Colonic mucosa (tissue), 4 donors: ENCODE measurements at regions not wholly inside any gene's neighbourhood (a gene's known extent, or its start where the extent isn't known, plus 50 kb on each side); places are given as distances from the start of the nearest gene placed in this dataset.

Experiments
- DNase-seq: peaks from one replicate; pipeline ENCODE4 v3.0.0-alpha.2; 2020
- H3K27ac ChIP-seq: fragments of 200-600 bp; one replicate; pipeline ENCODE4 v1.8.0; 2021
- H3K27me3 ChIP-seq: fragments of 200-600 bp; one replicate; pipeline ENCODE4 v1.8.0; 2021
- H3K36me3 ChIP-seq: fragments of 200-600 bp; one replicate; pipeline ENCODE4 v1.8.0; 2021
- H3K4me1 ChIP-seq: fragments of 200-600 bp; one replicate; pipeline ENCODE4 v1.8.0; 2021; ENCODE audit warnings: mild to moderate bottlenecking
- H3K4me3 ChIP-seq: fragments of 200-600 bp; one replicate; pipeline ENCODE4 v1.8.0; 2021
- H3K9ac ChIP-seq, 2 donors: one replicate each; pipeline ENCODE4 v1.7.0; 2013; ENCODE audit warnings: control low read depth in 2 of 2, low read depth in 2 of 2, low read length in 2 of 2
- H3K9me3 ChIP-seq: fragments of 200-600 bp; one replicate; pipeline ENCODE4 v1.8.0; 2021
- CTCF ChIP-seq: fragments of 200-600 bp; IDR thresholded peaks from one replicate; pipeline ENCODE4 v1.8.0; 2022; ENCODE audit warnings: antibody characterized with exemption, mild to moderate bottlenecking
- intact Hi-C: fragments of 100-400 bp; cut with DNase I; formaldehyde crosslinking; loops from one replicate; pipeline ENCODE4 v1.14.1; 2022
- donor health status: healthy.
- donor health status: DM: no; HTN: no; CAD: no.
- donor health status: DM: no; HTN: no; CAD: no.

- no peak for TF ChIP-seq CTCF
- intact Hi-C loops = no loop called here
- DNase-seq = no peak
- Histone ChIP-seq H3K36me3 (no peaks in the 10 kb centered on the region), H3K9me3 (no peaks in the 10 kb centered on the region), H3K27ac (no peak overlapping the region), H3K4me1 (no peaks in the 10 kb centered on the region), H3K27me3 (no peaks in the 10 kb centered on the region), H3K4me3 (no peak overlapping the region), H3K9ac (no peak overlapping the region)
Observed at GRCh38 chr6:164109770-164110140, 695.2 kb downstream of the QKI start.

GRCh38 chr6:164108869-164109769, 694.6 kb downstream of the QKI start:
- no peak for DNase-seq
- Histone ChIP-seq H3K9me3 (no peaks in the 10 kb centered on the region), H3K4me3 (no peak overlapping the region), H3K9ac (no peak overlapping the region), H3K27me3 (no peaks in the 10 kb centered on the region), H3K27ac (no peak overlapping the region), H3K36me3 (no peaks in the 10 kb centered on the region), H3K4me1 (no peaks in the 10 kb centered on the region)
- TF ChIP-seq CTCF = no peak
- intact Hi-C loops = no loop called here

- no peak overlapping the region for H3K9ac ChIP-seq
- H3K36me3 ChIP-seq = no peaks in the 10 kb centered on the region
- H3K4me1 ChIP-seq = no peaks in the 10 kb centered on the region
- no peak overlapping the region for H3K27ac ChIP-seq
- H3K27me3 ChIP-seq = no peaks in the 10 kb centered on the region
- DNase-seq = no peak
- intact Hi-C loops = no loop called here
- no peak overlapping the region for H3K4me3 ChIP-seq
- no peaks in the 10 kb centered on the region for H3K9me3 ChIP-seq
- TF ChIP-seq CTCF = no peak
Observed at GRCh38 chr6:164108092-164108491, 693.6 kb downstream of the QKI start.

- no peak overlapping the region for H3K9ac ChIP-seq
- H3K36me3 ChIP-seq = no peaks in the 10 kb centered on the region
- DNase-seq = no peak
- H3K27me3 ChIP-seq = no peaks in the 10 kb centered on the region
- H3K9me3 ChIP-seq = no peaks in the 10 kb centered on the region
- H3K27ac ChIP-seq = no peak overlapping the region
- H3K4me3 ChIP-seq = no peak overlapping the region
- no peaks in the 10 kb centered on the region for H3K4me1 ChIP-seq
- TF ChIP-seq CTCF = no peak
- intact Hi-C loops = no loop called here
Observed at GRCh38 chr6:164107297-164107995, 692.9 kb downstream of the QKI start.

GRCh38 chr6:164106345-164106769, 691.8 kb downstream of the QKI start:
- Histone ChIP-seq H3K36me3 (no peaks in the 10 kb centered on the region), H3K4me3 (no peak overlapping the region), H3K9me3 (no peaks in the 10 kb centered on the region), H3K27me3 (no peaks in the 10 kb centered on the region), H3K4me1 (no peaks in the 10 kb centered on the region), H3K27ac (no peak overlapping the region), H3K9ac (no peak overlapping the region)
- no peak for TF ChIP-seq CTCF
- no peak for DNase-seq
- intact Hi-C loops = no loop called here
